ENCODE measurements at regions not wholly inside any gene's neighbourhood (a gene's known extent, or its start where the extent isn't known, plus 50 kb on each side); places are given as distances from the start of the nearest gene placed in this dataset.

DNA sequence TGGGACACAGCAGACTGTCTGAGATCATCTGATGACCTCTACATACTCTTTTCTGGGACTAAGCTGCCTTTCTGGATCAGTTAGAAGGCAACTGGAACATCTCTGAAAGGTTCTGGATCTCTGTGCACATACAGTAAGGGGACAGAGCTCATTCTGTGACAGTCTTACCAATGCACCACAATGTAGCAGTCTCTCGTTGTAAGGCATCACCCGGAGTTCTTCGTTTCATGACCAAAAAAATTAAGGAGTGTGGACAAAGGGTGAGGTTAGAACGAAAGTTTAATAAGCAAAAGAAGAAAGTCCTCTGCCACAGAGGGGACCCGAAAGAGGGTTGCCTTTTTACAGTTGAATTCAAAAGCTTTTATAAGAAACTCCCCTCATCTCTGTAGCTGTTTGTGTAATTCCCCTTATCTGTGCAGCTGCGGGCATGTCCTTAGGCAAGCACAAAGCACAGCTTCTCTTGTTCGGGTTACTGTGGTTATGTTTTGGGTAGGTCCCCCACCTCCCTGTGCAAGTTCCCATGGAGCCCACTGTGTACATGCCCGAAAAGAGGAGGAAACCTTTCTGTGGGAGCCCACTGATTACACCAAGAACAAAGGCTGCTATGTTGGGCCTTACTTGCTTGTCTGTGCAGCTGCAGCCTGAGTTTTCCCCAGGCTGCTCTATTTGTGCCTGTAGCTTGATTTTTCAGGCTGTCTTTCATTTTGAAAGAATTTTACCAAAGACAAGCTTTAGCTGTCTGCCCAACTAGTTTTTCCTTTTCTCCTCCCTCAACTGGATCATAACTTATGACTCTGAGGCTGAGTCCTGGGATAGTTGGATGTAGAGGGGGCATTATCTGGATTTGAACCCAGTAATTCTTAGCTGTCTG lies 53.1 kb upstream of the CACNA1E start:
- no peak for DNase-seq (ENCODE audit: low read depth)

Measured in stromal cell of bone marrow (primary cell).